Prostate gland (tissue), 2 donors: ENCODE measurements at regions not wholly inside any gene's neighbourhood (a gene's known extent, or its start where the extent isn't known, plus 50 kb on each side); places are given as distances from the start of the nearest gene placed in this dataset.

Experiments
- DNase-seq: peaks from one replicate; pipeline ENCODE4 v3.0.0-alpha.2; 2019; ENCODE audit warnings: low spot score
- H3K27ac ChIP-seq, 2 donors: fragments of 200-600 bp; sonication (generic); 2 replicates each; pipeline ENCODE4 v1.5.1; 2017 to 2019
- H3K27me3 ChIP-seq: fragments of 200-600 bp; sonication (generic); replicated peaks from 2 replicates; pipeline ENCODE4 v1.5.1; 2019; ENCODE audit not compliant: insufficient read depth
- H3K36me3 ChIP-seq, 2 donors: fragments of 200-600 bp; sonication (generic); 1 replicate in 1 of 2; 2 replicates in 1 of 2; pipeline versions ENCODE4 v1.5.1 to v1.8.1; 2017 to 2019
- H3K4me1 ChIP-seq: fragments of 200-600 bp; sonication (generic); replicated peaks from 2 replicates; pipeline ENCODE4 v1.5.1; 2019
- H3K4me3 ChIP-seq, 2 donors: fragments of 200-600 bp; sonication (generic); 2 replicates each; pipeline ENCODE4 v1.5.1; 2017 to 2019
- H3K9me3 ChIP-seq: fragments of 200-600 bp; sonication (generic); 2 replicates; pipeline ENCODE4 v1.5.1; 2017
- CTCF ChIP-seq, 4 experiments: fragments of 200-600 bp in 2 of 4; fragments of 450-650 bp in 2 of 4; sonication (generic) in 2 of 4; IDR thresholded peaks; 1 replicate in 3 of 4; 2 replicates in 1 of 4; pipeline ENCODE4 v1.5.1; 2016 to 2019; ENCODE audit warnings: antibody characterized with exemption in 4 of 4, mild to moderate bottlenecking in 2 of 4, moderate library complexity in 2 of 4
- POLR2A ChIP-seq: fragments of 450-650 bp; IDR thresholded peaks from one replicate; pipeline ENCODE4 v1.6.1; 2016; ENCODE audit warnings: antibody characterized with exemption, mild to moderate bottlenecking
- POLR2AphosphoS5 ChIP-seq: sonication (generic); formaldehyde crosslinking; IDR thresholded peaks from one replicate; pipeline ENCODE4 v1.6.1; 2017; ENCODE audit warnings: antibody characterized with exemption
- WGBS: methylation state at CpG from one replicate; pipeline ENCODE4 v1.1.5; 2018; 5-methylcytosine and 5-hydroxymethylcytosine counted together
- intact Hi-C: fragments of 100-400 bp; cut with DNase I; formaldehyde crosslinking; loops from one replicate; pipeline ENCODE4 v1.14.2; 2022

- intact Hi-C loops = no loop called here
- peaks cover 2% of the 10 kb centered on the region for H3K27me3 ChIP-seq
- no peaks in the 10 kb centered on the region for H3K36me3 ChIP-seq
- H3K4me3 ChIP-seq = no peak overlapping the region
- TF ChIP-seq POLR2A = no peak
- TF ChIP-seq POLR2AphosphoS5 = no peak
- H3K4me1 ChIP-seq = no peaks in the 10 kb centered on the region
- H3K9me3 ChIP-seq = no peaks in the 10 kb centered on the region
- no peak for DNase-seq
- no peak overlapping the region for H3K27ac ChIP-seq
- 86% methylated on average over 2 of the region's 2 CpGs for WGBS
These were observed 402.0 kb downstream of the PTPRU start for GRCh38 chr1:29638281-29638680.

DNA sequence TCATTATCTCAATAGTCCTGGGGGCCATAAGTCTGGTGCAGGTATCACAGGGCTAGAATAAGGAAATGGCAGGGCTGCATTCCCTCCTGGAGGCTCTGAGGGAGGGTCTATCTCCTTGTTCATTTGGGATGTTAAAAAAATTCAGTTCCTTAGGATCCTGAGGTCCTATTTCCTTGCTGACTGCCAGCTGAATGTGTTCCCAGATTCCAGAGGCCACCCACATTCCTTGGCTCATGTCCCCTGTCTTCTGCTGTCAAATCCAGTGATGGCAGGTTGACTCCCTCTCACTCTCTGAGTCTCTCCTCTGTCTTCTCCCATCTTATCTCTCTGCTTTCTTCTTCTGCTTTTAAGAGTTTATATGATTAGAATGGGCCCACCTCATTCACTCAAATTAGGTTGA, 400.6 kb downstream of the PTPRU start:
- TF ChIP-seq POLR2AphosphoS5 = no peak
- TF ChIP-seq CTCF (IDR thresholded peaks at IDR 0.05) = no peak
- Histone ChIP-seq H3K4me1 (no peaks in the 10 kb centered on the region), H3K9me3 (no peaks in the 10 kb centered on the region), H3K27ac (no peak overlapping the region), H3K36me3 (no peaks in the 10 kb centered on the region), H3K27me3 (peaks cover 2% of the 10 kb centered on the region), H3K4me3 (no peak overlapping the region)
- intact Hi-C loops = no loop called here
- DNase-seq = no peak

DNA sequence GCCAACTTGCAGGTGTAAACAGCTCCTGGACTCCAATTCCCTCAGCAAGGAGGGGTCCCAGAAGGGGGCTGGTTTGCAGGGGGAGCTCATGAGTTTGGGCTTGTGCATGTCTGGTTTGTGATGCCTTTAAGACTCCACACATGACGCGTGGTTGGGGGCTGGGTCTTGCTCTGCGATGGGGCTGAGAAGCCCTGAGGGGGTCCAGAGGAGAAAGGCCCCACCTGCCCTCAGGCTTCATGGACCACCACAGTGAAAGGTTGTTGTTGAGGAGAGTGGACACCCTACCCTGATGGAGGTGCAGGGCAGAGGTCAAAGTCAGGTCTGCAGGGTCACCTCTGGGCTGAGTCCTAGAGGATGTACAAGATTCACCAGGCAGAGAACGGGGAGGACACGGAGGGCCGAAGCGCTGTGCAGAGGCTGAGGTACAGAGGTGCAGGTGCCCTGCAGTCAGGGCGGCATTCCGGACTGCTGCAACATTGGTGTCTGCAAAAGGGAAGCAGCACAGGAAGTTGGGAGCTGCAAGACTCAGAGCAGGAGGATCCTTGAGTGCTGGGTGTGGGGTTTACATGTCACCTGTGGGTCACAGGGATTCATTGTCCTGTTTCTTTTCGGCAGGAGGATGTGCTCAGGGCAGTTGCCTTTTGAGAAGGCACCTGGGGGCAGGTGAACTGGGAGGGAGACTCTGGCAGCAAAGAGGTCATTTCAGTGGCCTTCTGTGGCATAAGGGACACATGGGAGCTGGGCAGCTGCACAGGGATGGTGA, 399.4 kb downstream of the PTPRU start:
- Histone ChIP-seq H3K9me3 (no peaks in the 10 kb centered on the region), H3K4me1 (no peaks in the 10 kb centered on the region), H3K36me3 (no peaks in the 10 kb centered on the region), H3K27ac (no peak overlapping the region), H3K4me3 (no peak overlapping the region), H3K27me3 (peaks cover 2% of the 10 kb centered on the region)
- no peak for TF ChIP-seq POLR2AphosphoS5
- TF ChIP-seq CTCF (IDR thresholded peaks at IDR 0.05) = no peak
- no peak for TF ChIP-seq POLR2A
- WGBS = 87% methylated on average over 10 of the region's 10 CpGs
- intact Hi-C loops = no loop called here
- no peak for DNase-seq

DNA sequence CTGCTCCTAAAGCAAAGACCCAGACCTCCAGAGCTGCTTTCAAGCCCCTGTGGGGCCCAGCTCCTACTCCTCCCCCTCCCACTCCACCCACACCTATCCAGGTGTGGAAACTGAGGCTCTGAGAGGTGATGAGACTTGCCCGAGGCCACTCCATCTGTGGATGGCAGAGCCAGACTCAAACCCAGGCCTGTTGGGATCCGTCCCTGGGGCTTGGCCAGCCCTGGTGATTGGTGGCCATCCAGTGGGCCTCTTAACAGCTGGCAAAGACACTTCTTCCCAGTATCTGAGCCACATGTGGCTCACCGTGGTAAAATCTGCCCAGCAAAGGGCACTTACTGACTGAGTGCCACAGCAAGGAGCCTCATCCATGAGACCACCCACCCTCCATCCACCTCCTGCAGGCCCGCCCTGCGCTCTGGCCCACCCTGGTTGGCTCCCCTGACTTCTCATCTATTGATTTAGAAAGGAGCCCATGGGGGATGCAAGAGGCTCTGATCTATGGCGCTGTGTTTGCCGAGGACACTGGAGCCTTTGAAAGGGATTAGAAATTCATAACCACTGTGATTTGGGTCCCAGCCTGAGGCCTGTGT, 398.5 kb downstream of the PTPRU start:
- TF ChIP-seq CTCF (IDR thresholded peaks at IDR 0.05) = no peak
- TF ChIP-seq POLR2A = no peak
- no peak for TF ChIP-seq POLR2AphosphoS5
- H3K27ac ChIP-seq = no peak overlapping the region
- H3K4me3 ChIP-seq = no peak overlapping the region
- H3K27me3 ChIP-seq = peaks cover 2% of the 10 kb centered on the region
- intact Hi-C loops = no loop called here
- H3K4me1 ChIP-seq = no peaks in the 10 kb centered on the region
- WGBS = 75% methylated on average over 7 of the region's 7 CpGs
- H3K9me3 ChIP-seq = no peaks in the 10 kb centered on the region
- no peak for DNase-seq
- no peaks in the 10 kb centered on the region for H3K36me3 ChIP-seq

DNA sequence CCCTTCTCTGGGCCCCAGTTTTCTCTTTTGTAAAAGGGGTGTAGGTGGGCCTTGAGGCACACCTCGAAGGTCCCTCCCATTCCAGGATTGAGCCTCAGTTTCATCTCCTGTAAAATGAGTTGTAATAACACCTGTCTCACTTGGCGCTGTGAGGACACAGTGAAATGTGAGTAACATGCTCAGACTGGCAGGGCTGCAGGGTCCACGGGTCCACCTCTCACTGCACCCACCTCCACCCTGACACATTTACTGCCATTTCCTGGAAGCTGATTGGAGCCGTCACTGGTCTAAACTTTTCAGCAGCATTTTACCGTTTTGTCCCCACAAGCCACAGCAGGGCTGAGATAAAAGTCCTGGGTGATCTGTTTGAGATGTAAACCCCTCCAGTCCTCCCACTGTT, 398.0 kb downstream of the PTPRU start:
- Histone ChIP-seq H3K27me3 (peaks cover 2% of the 10 kb centered on the region), H3K4me1 (no peaks in the 10 kb centered on the region), H3K36me3 (no peaks in the 10 kb centered on the region), H3K4me3 (no peak overlapping the region), H3K27ac (no peak overlapping the region), H3K9me3 (no peaks in the 10 kb centered on the region)
- 33% methylated on average over 5 of the region's 5 CpGs for WGBS
- no peak for TF ChIP-seq POLR2AphosphoS5
- no peak for TF ChIP-seq CTCF (IDR thresholded peaks at IDR 0.05)
- intact Hi-C loops = no loop called here
- no peak for DNase-seq
